ENCODE measurements at regions not wholly inside any gene's neighbourhood (a gene's known extent, or its start where the extent isn't known, plus 50 kb on each side); places are given as distances from the start of the nearest gene placed in this dataset.
"Not testable (repeated sequence)": the region's sequence is repeated elsewhere in the genome, so short reads cannot be mapped to it uniquely, and the experiment has no call there.

- no CpG with 5 or more reads among the region's 1 CpG for WGBS (ENCODE audit: extremely low coverage, insufficient coverage, low lambda C conversion rate)
- no peak overlapping the region for H2BK120ac ChIP-seq (ENCODE audit: low read depth, low read length)
- DNase-seq, result no peak
These were observed 543.9 kb upstream of the SEMA6A start for GRCh38 chr5:117118499-117118898.

GRCh38 chr5:117117314-117117713 is 542.7 kb upstream of the SEMA6A start:
- not testable (repeated sequence) for H2BK15ac ChIP-seq (replicated peaks; ENCODE audit: low read depth); H2BK120ac ChIP-seq (ENCODE audit: low read depth, low read length); H3K79me1 ChIP-seq (ENCODE audit: low read length); H3K36me3 ChIP-seq (ENCODE audit: control insufficient read depth, insufficient read depth, low read length); DNase-seq; H2BK5ac ChIP-seq (ENCODE audit: low read length); H4K8ac ChIP-seq (ENCODE audit: low read depth, low read length); H3K4ac ChIP-seq (ENCODE audit: low read depth, low read length); H3K9ac ChIP-seq (ENCODE audit: low read length); H3K4me3 ChIP-seq (ENCODE audit: low read length); H3K18ac ChIP-seq (ENCODE audit: low read length); H2AK5ac ChIP-seq (ENCODE audit: low read length); H3K4me2 ChIP-seq (ENCODE audit: low read length); H3K56ac ChIP-seq (ENCODE audit: low read length); H3K23ac ChIP-seq (ENCODE audit: low read length); H3K27me3 ChIP-seq (ENCODE audit: insufficient read depth, low read length, poor library complexity); H3K27ac ChIP-seq (ENCODE audit: low read depth, low read length); H4K5ac ChIP-seq (ENCODE audit: low read length); H3K79me2 ChIP-seq (ENCODE audit: control insufficient read depth, insufficient read depth, low read length); H3K4me1 ChIP-seq (ENCODE audit: control insufficient read depth, low read depth, low read length)
- no CpG with 5 or more reads among the region's 6 CpGs for WGBS (ENCODE audit: extremely low coverage, insufficient coverage, low lambda C conversion rate)

More at GRCh38 chr5:117118499-117118898, 543.9 kb upstream of the SEMA6A start:
- H3K9ac ChIP-seq (ENCODE audit: low read length), result no peak overlapping the region
- no peak overlapping the region for H3K23ac ChIP-seq (ENCODE audit: low read length)
- H3K27ac ChIP-seq (ENCODE audit: low read depth, low read length), result no peak overlapping the region
- H2AK5ac ChIP-seq (ENCODE audit: low read length), result no peak overlapping the region
- no peaks in the 10 kb centered on the region for H3K4me1 ChIP-seq (ENCODE audit: control insufficient read depth, low read depth, low read length)
- H3K4me2 ChIP-seq (ENCODE audit: low read length), result no peak overlapping the region
- H2BK5ac ChIP-seq (ENCODE audit: low read length), result no peak overlapping the region
- no peak overlapping the region for H3K4ac ChIP-seq (ENCODE audit: low read depth, low read length)
- no peak overlapping the region for H3K18ac ChIP-seq (ENCODE audit: low read length)
- H4K5ac ChIP-seq (ENCODE audit: low read length), result no peak overlapping the region
- H3K4me3 ChIP-seq (ENCODE audit: low read length), result no peak overlapping the region
- H2BK15ac ChIP-seq (replicated peaks; ENCODE audit: low read depth), result no peak overlapping the region
- no peaks in the 10 kb centered on the region for H3K27me3 ChIP-seq (ENCODE audit: insufficient read depth, low read length, poor library complexity)
- H3K79me1 ChIP-seq (ENCODE audit: low read length), result no peaks in the 10 kb centered on the region
- no peaks in the 10 kb centered on the region for H3K36me3 ChIP-seq (ENCODE audit: control insufficient read depth, insufficient read depth, low read length)
- no peak overlapping the region for H3K56ac ChIP-seq (ENCODE audit: low read length)
- no peak overlapping the region for H4K8ac ChIP-seq (ENCODE audit: low read depth, low read length)
- no peaks in the 10 kb centered on the region for H3K79me2 ChIP-seq (ENCODE audit: control insufficient read depth, insufficient read depth, low read length)

- no peak overlapping the region for H4K8ac ChIP-seq (ENCODE audit: low read depth, low read length)
- H3K27ac ChIP-seq (ENCODE audit: low read depth, low read length), result no peak overlapping the region
- H3K9ac ChIP-seq (ENCODE audit: low read length), result no peak overlapping the region
- no peaks in the 10 kb centered on the region for H3K4me1 ChIP-seq (ENCODE audit: control insufficient read depth, low read depth, low read length)
- H3K36me3 ChIP-seq (ENCODE audit: control insufficient read depth, insufficient read depth, low read length), result no peaks in the 10 kb centered on the region
- peak; percentile 88 for DNase-seq
- no peak overlapping the region for H3K23ac ChIP-seq (ENCODE audit: low read length)
- no peak overlapping the region for H4K5ac ChIP-seq (ENCODE audit: low read length)
- H2AK5ac ChIP-seq (ENCODE audit: low read length), result no peak overlapping the region
- no peaks in the 10 kb centered on the region for H3K79me2 ChIP-seq (ENCODE audit: control insufficient read depth, insufficient read depth, low read length)
- H2BK15ac ChIP-seq (replicated peaks; ENCODE audit: low read depth), result no peak overlapping the region
- no peak overlapping the region for H3K56ac ChIP-seq (ENCODE audit: low read length)
- H3K4me3 ChIP-seq (ENCODE audit: low read length), result no peak overlapping the region
- no peak overlapping the region for H2BK120ac ChIP-seq (ENCODE audit: low read depth, low read length)
- H3K4me2 ChIP-seq (ENCODE audit: low read length), result no peak overlapping the region
- no peaks in the 10 kb centered on the region for H3K79me1 ChIP-seq (ENCODE audit: low read length)
- H3K27me3 ChIP-seq (ENCODE audit: insufficient read depth, low read length, poor library complexity), result no peaks in the 10 kb centered on the region
- H3K4ac ChIP-seq (ENCODE audit: low read depth, low read length), result no peak overlapping the region
- no peak overlapping the region for H2BK5ac ChIP-seq (ENCODE audit: low read length)
- H3K18ac ChIP-seq (ENCODE audit: low read length), result no peak overlapping the region
- WGBS (ENCODE audit: extremely low coverage, insufficient coverage, low lambda C conversion rate), result no CpG with 5 or more reads among the region's 2 CpGs
These were observed 535.9 kb upstream of the SEMA6A start for GRCh38 chr5:117110548-117110947.

GRCh38 chr5:117107859-117108258 is 533.2 kb upstream of the SEMA6A start:
- H3K4me2 ChIP-seq (ENCODE audit: low read length), result no peak overlapping the region
- no peak overlapping the region for H3K23ac ChIP-seq (ENCODE audit: low read length)
- no peak overlapping the region for H3K18ac ChIP-seq (ENCODE audit: low read length)
- H3K4ac ChIP-seq (ENCODE audit: low read depth, low read length), result peak overlapping the region; percentile 52
- no CpG with 5 or more reads among the region's 3 CpGs for WGBS (ENCODE audit: extremely low coverage, insufficient coverage, low lambda C conversion rate)
- no peak overlapping the region for H3K56ac ChIP-seq (ENCODE audit: low read length)
- DNase-seq, result peak; percentile 42
- H3K27ac ChIP-seq (ENCODE audit: low read depth, low read length), result no peak overlapping the region
- H2AK5ac ChIP-seq (ENCODE audit: low read length), result no peak overlapping the region
- no peak overlapping the region for H2BK5ac ChIP-seq (ENCODE audit: low read length)
- H4K5ac ChIP-seq (ENCODE audit: low read length), result no peak overlapping the region
- no peaks in the 10 kb centered on the region for H3K4me1 ChIP-seq (ENCODE audit: control insufficient read depth, low read depth, low read length)
- no peak overlapping the region for H3K9ac ChIP-seq (ENCODE audit: low read length)
- H2BK15ac ChIP-seq (replicated peaks; ENCODE audit: low read depth), result no peak overlapping the region
- no peaks in the 10 kb centered on the region for H3K79me2 ChIP-seq (ENCODE audit: control insufficient read depth, insufficient read depth, low read length)
- H3K36me3 ChIP-seq (ENCODE audit: control insufficient read depth, insufficient read depth, low read length), result no peaks in the 10 kb centered on the region
- H4K8ac ChIP-seq (ENCODE audit: low read depth, low read length), result no peak overlapping the region
- H3K4me3 ChIP-seq (ENCODE audit: low read length), result no peak overlapping the region
- H2BK120ac ChIP-seq (ENCODE audit: low read depth, low read length), result no peak overlapping the region
- H3K27me3 ChIP-seq (ENCODE audit: insufficient read depth, low read length, poor library complexity), result no peaks in the 10 kb centered on the region
- H3K79me1 ChIP-seq (ENCODE audit: low read length), result no peaks in the 10 kb centered on the region

DNA sequence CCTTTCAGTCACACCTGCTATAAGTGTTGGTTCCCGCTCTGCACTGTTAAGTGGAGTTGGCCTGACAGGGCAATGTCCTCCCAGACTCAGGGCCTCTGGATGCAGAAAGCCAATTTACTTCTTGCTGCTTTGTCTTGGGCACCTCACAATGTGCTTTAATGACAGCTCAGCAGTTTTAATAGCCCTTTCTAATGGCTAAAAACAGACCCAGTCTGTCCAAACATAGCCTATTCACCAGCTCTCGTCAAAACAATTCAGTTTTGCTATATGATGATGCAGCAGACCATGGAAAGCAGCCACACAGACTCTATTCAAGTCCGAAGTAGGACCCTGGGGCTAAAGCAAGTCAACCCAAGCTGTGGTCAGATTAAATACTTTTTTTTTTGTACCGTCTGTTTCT is 529.1 kb upstream of the SEMA6A start:
- Histone ChIP-seq H3K23ac (ENCODE audit: low read length) (no peak overlapping the region), H3K27me3 (ENCODE audit: insufficient read depth, low read length, poor library complexity) (no peaks in the 10 kb centered on the region), H3K56ac (ENCODE audit: low read length) (no peak overlapping the region), H2BK15ac (replicated peaks; ENCODE audit: low read depth) (peak overlapping the region; percentile 19), H3K36me3 (ENCODE audit: control insufficient read depth, insufficient read depth, low read length) (no peaks in the 10 kb centered on the region), H3K18ac (ENCODE audit: low read length) (peak overlapping the region; percentile 8), H3K4me3 (ENCODE audit: low read length) (no peak overlapping the region), H2BK5ac (ENCODE audit: low read length) (no peak overlapping the region), H3K4me2 (ENCODE audit: low read length) (no peak overlapping the region), H3K4me1 (ENCODE audit: control insufficient read depth, low read depth, low read length) (no peaks in the 10 kb centered on the region), H4K5ac (ENCODE audit: low read length) (no peak overlapping the region), H3K4ac (ENCODE audit: low read depth, low read length) (no peak overlapping the region), H3K27ac (ENCODE audit: low read depth, low read length) (no peak overlapping the region), H2BK120ac (ENCODE audit: low read depth, low read length) (peak overlapping the region; percentile 6), H3K9ac (ENCODE audit: low read length) (no peak overlapping the region), H2AK5ac (ENCODE audit: low read length) (no peak overlapping the region), H3K79me1 (ENCODE audit: low read length) (no peaks in the 10 kb centered on the region), H4K8ac (ENCODE audit: low read depth, low read length) (no peak overlapping the region), H3K79me2 (ENCODE audit: control insufficient read depth, insufficient read depth, low read length) (no peaks in the 10 kb centered on the region)
- DNase-seq, result no peak
- WGBS (ENCODE audit: extremely low coverage, insufficient coverage, low lambda C conversion rate), result no CpG with 5 or more reads among the region's 4 CpGs

DNA sequence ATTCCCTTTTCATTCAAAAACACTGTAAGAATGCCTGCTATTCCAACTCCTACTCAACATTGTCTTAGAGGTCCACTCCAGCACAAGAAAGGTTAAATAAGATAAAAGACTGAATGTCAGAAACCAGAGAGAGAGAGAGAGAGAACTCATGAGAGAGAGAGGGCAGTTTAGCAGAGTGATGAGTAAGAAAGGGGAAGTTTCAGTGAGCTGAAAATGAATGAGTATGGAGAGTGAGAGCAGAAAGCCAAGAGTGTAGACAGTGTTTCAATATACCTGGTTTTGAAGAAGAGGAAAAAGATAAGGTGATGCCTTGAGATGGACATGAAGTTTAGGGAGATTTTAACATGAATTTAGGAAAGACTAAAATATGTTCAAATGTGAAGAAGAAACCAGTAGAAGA is 528.0 kb upstream of the SEMA6A start:
- Histone ChIP-seq H3K79me1 (ENCODE audit: low read length) (no peaks in the 10 kb centered on the region), H3K9ac (ENCODE audit: low read length) (no peak overlapping the region), H3K4me2 (ENCODE audit: low read length) (no peak overlapping the region), H3K4me1 (ENCODE audit: control insufficient read depth, low read depth, low read length) (no peaks in the 10 kb centered on the region), H3K4ac (ENCODE audit: low read depth, low read length) (no peak overlapping the region), H3K79me2 (ENCODE audit: control insufficient read depth, insufficient read depth, low read length) (no peaks in the 10 kb centered on the region), H2BK5ac (ENCODE audit: low read length) (no peak overlapping the region), H3K36me3 (ENCODE audit: control insufficient read depth, insufficient read depth, low read length) (no peaks in the 10 kb centered on the region), H3K4me3 (ENCODE audit: low read length) (no peak overlapping the region), H2BK120ac (ENCODE audit: low read depth, low read length) (no peak overlapping the region), H3K27me3 (ENCODE audit: insufficient read depth, low read length, poor library complexity) (no peaks in the 10 kb centered on the region), H3K23ac (ENCODE audit: low read length) (no peak overlapping the region), H3K56ac (ENCODE audit: low read length) (no peak overlapping the region), H2AK5ac (ENCODE audit: low read length) (no peak overlapping the region), H4K8ac (ENCODE audit: low read depth, low read length) (no peak overlapping the region), H2BK15ac (replicated peaks; ENCODE audit: low read depth) (no peak overlapping the region), H3K18ac (ENCODE audit: low read length) (no peak overlapping the region), H4K5ac (ENCODE audit: low read length) (no peak overlapping the region), H3K27ac (ENCODE audit: low read depth, low read length) (no peak overlapping the region)
- DNase-seq, result peak; percentile 26
